Peyer's patch (tissue), 4 donors: ENCODE measurements at regions not wholly inside any gene's neighbourhood (a gene's known extent, or its start where the extent isn't known, plus 50 kb on each side); places are given as distances from the start of the nearest gene placed in this dataset.

Experiments used
- CTCF ChIP-seq, 6 experiments: fragments of 450-650 bp in 4 of 6; fragments of 200-600 bp in 2 of 6; sonication (generic) in 1 of 6; IDR thresholded peaks; one replicate each; pipeline ENCODE4 v1.5.1; 2017 to 2019; ENCODE audit warnings: antibody characterized with exemption in 6 of 6, mild to moderate bottlenecking in 3 of 6, moderate library complexity in 1 of 6
- POLR2A ChIP-seq, 2 donors: fragments of 450-650 bp; IDR thresholded peaks; one replicate each; pipeline ENCODE4 v1.5.1; 2017; ENCODE audit warnings: antibody characterized with exemption in 2 of 2, mild to moderate bottlenecking in 2 of 2, moderate library complexity in 2 of 2

DNA sequence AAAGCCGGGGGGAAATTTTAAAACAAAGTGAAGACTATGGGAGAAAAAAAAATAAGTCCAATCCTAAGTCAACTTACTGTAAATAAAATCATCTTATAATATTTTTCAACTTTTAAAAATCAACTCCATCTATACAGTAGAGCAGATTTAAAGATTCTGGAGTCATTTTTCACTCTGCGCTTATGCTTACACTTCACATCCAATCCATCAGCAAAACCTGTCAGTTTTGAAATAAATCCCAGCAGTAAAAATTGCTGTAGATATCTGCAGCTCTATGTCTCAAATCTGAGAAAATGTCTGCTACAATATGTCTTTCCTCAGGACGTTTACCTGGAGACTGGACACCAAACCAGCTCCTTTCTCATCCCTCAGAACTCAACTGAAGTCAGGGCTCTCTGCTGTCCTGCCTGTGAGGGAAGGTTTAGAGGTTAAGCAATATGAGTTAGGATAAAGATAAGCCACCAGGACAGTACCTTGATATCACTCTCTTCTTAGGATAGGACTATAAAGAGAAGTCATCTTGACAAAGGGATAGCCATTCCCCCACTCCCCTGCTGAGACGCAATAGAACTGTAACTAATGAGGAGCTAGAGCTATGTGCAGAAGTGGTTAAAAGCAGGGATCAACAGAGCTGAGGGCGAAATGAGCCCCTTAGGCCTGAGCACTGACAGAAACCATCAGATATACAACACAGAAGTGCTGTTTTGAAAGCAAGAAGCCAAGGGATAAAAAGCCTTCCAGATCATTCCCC is 254.7 kb upstream of the KLHL1 start:
- TF ChIP-seq CTCF (IDR thresholded peaks at IDR 0.05) (no peak), POLR2A (IDR thresholded peaks at IDR 0.05) (no peak)
